AG20443 (cell line): ENCODE measurements at regions not wholly inside any gene's neighbourhood (a gene's known extent, or its start where the extent isn't known, plus 50 kb on each side); places are given as distances from the start of the nearest gene placed in this dataset.

Source experiments
- DNase-seq: peaks from one replicate; pipeline ENCODE4 v3.0.0; 2012; ENCODE audit warnings: low spot score, mixed read lengths

DNA sequence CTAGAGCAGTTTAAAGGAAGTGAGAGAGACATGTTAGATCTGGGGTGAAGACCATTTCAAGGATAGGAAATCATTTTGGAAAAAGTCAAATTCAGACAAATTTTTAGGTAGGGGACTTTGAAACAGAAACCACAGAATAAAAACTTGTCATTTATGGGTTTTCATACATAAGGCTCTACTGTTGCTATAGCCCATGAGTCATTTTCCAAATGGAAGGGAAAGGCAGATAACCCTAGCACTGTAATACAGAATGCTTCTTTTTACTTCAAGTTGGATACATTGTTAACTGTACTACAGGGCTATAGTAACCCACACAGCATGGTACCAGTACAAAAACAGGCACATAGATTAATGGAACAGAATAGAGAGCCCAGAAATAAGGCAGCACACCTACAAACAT, 455.4 kb downstream of the EBF1 start:
- no peak for DNase-seq

DNA sequence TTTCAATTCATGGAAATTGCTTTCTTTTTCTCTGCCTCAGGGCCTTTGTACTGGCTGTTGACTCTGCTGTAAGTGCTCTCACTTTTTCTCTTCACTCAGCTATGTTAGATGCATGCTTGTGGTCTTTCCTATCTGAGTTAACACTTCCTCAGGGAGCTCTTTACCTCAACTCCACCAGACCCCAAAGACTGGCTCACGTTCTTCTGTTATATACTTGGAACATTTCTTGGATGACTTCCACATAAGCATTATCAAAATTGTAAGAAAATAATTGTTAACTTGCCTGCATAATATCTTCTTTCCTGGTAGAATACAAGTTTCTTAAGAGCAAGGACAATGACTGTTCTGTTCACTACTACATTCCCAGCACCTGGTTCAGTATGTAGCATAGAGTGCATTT, 455.9 kb downstream of the EBF1 start:
- no peak for DNase-seq

DNA sequence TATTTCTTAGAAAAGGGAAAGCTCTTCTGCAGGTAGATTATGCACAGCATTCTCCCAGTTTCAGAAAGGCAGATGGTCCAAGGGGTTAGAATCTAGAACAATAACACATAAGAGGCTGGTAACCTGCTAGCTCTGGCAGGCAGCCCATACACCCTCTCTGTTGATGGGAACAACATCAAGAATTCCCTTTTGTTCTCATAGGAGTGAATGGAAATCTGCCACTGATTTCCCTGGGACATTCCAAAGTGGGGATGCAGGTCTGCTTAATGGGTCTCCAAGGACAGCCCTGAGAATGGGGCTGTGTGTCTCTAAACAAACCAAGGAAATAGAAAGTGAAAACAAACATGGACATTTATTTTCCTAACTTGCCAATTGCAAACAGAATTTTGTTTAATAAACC, 456.8 kb downstream of the EBF1 start:
- DNase-seq, result no peak

DNA sequence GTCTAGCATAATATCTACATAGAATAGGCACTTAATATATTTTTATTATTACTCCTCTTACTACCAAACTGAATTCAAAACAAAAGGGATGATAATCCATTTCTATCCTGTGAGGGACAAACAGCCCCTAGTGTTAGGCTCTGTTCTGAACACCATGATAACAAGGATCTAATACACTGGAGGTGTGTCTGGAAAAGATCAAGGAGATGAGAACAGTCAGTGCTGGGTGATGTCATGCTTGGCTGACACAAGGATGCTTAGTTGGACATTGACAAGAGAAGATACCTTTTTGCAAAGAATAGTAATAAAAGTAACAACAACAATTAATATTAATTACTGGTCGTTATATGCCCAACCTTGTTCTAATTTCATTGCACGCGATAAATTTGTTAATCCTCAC, 458.7 kb downstream of the EBF1 start:
- no peak for DNase-seq

DNA sequence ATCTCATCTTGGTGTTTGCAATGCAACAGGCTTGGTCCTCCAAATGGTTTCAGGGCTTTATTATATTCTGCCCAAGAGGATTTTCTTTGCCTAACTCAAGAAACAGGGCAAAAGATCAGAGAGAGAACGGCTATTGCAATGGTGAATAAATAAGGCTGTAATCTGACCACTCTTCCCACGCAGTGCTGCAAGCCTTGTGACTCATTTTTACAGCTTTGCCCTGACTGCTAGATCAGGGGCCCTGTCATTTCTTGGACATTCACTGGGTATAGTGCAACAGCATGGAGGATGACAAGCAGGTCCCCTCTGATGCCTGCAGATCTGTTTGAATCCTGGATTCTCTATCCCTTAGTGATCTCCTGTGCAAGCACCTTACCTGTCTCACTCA, 459.1 kb downstream of the EBF1 start:
- DNase-seq, result peak; percentile 50

DNA sequence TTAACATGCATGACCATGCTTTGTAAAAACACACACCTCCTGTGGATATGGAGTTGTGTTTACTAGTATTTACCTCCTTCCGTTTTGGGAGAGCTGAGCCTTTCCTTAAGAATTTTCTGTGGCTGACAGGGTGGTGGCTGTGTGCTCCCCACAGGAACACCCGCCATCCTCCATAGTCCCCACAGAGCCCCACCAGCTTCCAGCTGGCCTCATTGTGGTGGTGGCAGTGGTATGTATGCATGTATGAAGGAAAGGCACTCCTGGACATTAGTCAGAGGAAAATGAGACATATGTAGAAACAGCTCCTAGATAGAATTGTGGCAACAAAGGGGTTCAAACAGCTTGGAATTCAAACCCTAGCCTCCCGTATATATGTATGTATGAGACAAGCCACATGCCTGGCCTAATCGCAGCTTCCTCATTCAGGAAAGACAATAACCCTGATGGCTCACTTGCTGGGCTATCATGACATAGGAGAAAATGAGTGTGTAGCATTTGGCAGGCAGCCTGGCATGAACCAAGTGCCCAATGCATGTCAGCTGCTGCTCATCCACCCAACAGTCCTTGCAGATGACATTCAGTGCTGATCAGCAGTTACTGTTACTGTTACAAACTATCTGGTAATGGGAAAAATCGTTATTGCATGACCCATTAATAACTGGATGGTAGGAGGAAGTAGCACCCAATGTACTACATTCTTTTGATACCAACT, 459.7 kb downstream of the EBF1 start:
- DNase-seq, result peak; percentile 35

DNA sequence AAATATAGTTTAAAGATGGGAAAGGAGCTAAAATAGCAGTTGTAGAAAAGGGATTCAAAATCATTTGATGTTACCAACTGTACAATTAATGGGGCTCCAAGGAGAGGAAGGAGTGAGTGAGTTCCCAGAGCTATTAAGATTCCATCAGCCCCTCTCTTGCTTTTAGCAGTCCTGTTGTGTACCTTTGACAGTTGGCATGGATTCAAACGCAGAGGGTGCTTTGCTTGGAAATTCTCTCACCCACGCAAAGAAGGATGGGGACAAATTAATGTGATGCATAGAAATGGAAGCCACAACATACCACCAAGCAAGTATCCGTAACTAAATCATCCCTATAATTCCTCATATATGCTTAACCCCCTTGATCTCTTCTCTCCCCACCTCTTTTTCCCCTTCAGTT, 461.3 kb downstream of the EBF1 start:
- DNase-seq, result no peak

DNA sequence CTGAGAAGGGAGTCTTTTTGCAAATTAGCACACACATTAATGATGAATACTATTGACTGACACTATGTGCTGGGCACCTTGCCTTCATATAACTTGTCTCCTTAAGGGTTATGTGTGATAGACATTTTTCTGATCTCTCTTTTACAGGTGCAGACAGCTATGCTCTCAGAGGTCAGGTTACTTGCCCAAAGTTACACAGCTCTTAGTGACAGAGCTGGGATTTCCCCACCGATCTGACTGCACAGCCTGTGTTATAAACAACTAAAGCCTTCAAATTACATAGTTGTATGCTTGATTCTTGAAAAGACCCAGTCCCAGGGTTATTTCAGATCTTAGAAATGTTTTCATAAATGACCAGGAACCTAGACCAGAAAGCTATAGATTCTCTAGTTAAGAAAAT, 462.7 kb downstream of the EBF1 start:
- no peak for DNase-seq

DNA sequence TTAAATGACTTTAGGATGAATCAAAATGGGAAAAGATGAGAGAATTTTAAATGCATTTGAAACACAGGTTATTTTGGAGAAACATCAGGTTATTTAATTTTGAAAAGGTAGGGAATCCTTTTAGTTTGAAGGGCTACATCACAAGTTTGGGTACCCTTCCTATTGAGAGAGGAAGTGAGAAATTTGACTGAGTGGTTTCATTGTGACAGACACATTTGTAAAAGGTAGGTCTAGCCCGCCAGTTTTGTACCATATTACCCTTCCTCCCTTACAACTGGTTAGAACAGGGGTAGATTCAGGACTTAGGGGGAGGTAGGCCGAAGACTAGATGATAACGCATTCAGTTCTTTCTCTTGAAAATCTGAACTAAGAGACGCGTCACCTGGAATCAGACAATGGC, 464.2 kb downstream of the EBF1 start:
- no peak for DNase-seq

DNA sequence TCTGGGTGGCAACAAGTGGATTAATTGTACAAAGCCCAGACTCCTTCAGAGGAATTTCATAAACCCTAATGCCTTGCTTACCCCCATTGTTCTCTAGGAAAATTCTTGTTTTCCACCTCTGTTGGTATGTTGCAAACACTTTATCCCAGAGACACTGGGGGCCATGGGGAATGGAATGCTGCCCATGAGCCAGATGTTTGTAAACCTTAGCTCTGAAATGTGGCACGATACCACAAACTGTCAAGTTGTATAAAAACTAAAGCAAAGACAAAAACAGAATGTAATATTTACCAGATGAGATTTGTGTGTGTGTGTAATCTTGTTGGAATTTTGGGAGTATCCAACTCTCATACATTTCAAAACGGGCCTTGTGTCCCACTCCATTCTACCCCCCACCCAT, 465.0 kb downstream of the EBF1 start:
- DNase-seq, result peak; percentile 73

DNA sequence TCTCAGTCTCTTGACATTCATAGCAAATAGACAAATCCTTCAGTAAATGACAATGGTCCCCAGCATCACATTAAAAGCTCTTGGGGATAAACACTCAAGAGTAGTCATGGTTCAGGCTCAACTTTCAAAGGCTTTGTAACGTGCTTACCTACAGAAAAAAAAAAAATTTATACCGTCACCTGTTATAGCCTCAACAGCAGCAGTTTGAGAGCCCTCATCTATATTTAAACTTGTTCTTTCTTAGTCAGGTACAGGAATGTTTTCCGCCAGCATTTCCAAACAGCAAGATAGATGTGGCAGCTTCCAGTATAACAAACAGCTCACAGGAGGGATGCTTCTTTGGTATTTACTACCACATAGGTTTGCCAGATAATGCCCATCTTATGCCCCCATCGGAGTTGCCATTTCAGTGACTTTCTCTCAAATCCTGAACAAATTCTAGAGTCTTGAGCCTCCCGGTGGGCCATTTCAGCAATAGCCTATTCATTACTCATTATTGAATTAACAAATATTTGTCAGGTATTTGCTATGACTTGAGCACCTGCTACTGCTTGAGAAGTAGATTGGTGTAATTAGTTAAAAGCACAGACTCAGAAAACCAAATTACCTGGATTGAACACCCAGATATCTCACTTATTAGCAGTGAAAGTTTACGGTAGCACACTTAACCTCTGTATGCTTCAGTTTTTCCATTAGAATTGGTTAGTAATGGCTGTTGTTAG, 470.0 kb downstream of the EBF1 start:
- no peak for DNase-seq

DNA sequence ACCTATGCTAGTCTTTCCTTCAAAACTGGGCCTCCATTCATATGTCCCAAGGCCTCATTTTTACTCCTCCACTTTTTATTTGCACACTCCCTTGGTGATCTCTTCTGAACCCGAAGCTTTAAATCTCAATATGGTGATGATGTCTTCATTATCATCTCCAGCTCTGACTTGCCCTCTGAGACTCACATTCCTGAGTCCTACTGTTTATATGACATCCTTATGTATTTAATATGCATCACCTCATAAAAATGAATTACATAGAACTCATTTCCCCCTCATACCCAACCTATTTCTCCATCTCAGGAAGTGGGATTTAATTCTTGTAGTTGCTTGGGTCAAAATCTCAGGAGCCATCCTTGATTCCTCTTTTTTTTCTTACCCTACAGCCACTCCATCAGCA, 473.0 kb downstream of the EBF1 start:
- DNase-seq, result no peak

DNA sequence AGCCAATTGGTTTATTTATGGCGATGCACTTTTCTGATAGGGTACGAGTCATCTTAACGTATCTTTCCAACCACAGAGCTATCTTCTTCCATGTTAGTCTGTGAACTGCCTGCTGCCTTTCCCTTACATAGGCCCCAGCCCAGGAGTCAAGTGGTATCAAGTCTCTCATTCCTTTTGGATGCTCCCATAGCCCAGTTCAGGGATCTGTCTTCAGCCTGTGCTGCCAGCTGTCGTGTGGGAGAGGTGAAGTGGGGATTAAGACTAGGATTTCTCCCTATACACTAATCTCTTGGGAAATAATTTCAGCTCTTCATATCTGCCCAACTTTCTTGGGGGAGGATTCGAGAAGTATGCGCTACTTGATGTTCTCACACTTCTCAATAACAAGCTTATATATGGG, 475.7 kb downstream of the EBF1 start:
- no peak for DNase-seq

DNA sequence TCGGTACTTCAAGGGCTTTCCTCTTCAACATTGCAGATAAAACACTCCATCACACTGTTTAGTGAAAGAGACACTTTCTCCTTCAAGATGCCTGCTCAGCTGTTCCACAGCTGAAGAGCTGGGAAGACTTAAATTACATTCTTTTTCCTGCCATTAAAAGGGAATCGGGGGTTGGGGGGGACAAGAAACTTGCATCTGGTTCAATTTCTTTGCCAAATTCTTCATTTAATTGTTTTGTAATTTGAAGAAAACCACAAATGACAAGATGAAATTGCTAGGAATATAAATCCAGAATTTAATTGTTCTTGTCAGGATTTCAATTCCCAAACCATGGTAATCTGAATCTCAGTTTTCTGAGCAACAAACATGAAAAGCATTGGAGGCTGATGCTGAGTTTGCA, 478.3 kb downstream of the EBF1 start:
- no peak for DNase-seq

DNA sequence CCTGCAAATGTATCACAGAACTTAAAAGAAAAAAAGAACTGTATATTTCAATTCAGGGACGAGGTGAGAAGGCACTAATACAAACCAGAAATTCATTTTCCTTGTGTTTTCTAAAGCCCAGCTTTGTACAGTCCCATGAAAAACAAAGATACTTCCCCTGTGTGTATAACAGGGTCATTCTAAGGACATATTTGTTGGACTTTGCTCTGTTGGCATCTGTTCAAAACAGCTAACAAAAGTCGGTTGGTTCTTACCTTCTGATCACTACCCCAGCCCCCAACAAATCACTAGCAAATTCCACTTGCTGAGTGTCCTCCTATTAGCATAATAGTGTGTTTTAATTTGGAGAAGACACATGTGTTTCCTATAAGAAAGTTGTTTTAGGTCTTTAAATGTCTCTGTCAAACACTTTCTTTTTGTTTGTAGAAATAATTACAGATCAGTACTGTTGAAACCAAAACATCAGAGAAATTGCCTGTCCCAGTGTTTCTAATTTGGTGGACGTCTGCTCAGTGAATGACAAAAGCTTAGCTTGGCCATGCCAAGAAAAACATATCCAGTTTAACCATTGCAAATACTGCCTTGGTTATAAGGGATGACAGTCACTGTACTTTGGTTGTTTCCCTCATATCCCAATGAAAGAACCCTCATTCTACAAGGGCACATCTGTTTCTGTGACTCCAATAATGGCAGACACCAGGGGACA, 480.5 kb downstream of the EBF1 start:
- DNase-seq, result no peak

DNA sequence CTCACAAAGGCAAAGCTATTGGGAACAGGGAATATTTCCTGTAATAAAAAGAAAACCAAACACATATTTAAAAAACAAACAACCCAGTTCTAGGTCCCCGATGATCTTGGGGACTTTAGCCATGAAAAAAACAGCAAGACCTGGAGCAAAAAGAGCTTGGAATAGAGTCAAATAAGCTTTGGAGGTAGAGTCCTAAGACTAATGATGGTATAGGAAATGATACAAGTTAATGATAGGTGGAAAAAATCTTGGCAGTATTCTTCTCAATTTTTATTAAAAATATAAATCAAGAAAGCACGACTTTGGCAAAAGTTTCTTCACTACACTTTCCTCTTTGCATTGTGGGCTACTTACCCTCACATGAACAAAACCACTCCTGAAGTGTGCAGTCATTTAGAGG, 481.5 kb downstream of the EBF1 start:
- no peak for DNase-seq

DNA sequence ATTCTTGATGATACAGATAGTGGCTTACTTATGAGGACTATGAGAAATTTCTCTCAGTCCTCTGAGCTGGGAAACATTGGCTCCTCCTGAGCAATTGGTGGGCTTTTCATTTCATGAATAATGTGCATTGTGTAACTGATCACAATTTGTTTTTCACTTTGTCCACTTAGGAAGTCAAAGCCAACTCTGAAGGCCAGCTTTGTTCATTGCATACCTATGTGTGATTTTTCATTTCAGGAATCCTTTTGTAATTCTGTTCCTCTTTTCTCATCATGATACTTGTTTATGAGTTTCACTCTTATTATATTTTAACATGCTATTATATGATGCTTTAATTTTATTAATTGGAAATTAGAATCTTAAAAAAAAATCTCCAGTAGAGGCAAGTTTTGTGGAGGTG, 483.0 kb downstream of the EBF1 start:
- peak; percentile 12 for DNase-seq

DNA sequence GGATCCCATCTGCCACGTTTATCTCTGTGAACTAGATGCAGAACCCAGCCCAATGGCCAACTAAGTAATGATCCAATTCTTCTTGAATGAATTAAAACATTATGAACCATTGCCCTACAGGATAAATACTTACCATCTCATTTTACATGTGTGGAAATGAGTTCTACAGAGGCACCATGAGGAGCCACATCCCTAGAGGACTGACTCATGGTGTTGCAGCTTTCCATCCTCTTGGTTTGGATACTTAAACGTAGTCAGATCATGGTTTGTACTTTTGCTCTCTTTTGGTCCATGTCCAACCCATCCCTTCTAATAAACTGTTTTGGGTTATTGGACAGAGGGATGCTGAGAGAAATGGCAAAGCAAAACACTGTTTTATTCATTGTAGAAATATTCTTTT, 484.8 kb downstream of the EBF1 start:
- no peak for DNase-seq

DNA sequence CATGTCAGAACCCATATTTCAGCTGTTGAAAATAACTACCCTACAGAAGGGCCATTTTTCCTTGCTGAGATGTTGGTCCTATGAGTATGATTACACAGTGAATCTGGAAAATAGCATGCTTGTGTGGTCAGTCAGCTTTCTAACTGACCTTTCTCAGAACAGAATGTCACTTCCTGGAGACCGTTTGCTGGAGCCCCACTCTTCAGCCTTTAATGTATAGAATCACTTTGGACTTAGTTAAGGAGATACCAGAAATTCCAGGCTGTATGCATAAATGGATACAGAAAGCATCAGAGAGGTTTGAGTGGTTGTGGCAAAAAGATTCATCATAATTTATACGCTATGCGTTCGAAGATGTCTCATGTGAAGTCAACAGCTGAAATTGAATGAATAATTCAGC, 488.1 kb downstream of the EBF1 start:
- no peak for DNase-seq

DNA sequence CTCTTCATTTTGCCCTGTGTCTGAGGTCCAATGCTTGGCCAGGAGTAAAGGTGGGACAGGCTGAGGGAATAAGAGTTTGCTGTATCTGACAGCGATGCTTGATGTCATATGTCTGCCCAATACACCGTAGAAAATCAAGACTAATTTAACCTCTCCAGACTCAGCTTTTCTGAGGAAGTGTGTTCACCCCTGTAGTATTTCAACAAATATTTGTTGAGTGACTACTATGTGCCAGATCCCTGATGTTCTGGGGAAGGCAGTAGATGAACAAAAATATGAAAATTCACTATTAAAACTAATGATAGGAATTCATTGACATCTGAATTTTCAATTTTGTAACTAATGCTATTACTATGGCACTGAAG, 489.7 kb downstream of the EBF1 start:
- no peak for DNase-seq

DNA sequence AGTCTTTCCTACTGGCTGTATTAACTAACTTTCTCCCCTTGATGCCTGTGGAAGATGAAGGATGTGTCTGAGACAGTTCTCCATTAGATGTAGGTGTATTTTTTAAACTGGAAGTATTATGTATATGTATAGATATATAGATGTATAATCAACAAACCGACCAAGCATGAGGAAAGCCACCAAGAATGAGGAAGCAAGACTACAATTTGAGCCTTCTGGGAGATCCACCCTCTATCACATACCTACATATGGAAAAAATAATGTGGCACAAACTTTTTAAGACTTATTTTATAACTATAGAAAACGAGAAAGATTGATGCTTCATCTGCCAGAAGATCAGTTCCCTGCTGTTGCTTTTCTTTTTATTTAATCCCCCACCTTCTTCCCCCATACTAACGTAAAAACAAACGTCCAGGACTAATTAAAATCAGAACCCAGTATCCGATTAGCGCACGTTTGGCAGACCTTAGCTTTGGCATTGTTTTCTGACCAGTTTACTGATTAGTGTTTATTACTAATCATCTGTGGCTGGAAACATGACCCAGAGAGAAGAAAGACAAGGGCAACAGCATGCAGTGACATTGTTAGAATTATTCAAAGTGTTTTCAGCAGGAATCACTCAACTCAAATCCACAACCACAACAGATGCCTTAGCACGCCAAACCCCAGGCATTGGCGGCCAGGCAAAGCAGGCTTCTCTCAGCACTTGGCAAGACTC, 490.2 kb downstream of the EBF1 start:
- peak; percentile 81 for DNase-seq

DNA sequence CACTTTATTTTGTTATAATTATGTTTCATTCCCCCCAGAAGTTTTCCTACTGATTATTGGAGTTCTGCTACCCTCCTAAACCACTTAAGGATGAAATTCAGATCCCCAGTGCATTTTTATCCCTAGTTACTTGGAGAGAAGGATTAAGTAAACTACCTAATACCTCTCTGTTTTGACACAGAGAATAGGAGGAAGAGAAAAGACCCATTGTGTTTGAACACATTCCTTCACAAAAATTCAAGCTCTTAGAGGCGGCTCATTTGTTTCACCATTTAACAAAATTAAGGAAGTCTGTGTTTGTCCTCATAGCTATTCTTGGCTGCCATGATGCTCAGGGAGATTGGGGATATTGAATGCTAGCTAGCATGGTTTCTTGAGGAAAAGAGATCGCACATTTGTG, 492.6 kb downstream of the EBF1 start:
- DNase-seq, result no peak

DNA sequence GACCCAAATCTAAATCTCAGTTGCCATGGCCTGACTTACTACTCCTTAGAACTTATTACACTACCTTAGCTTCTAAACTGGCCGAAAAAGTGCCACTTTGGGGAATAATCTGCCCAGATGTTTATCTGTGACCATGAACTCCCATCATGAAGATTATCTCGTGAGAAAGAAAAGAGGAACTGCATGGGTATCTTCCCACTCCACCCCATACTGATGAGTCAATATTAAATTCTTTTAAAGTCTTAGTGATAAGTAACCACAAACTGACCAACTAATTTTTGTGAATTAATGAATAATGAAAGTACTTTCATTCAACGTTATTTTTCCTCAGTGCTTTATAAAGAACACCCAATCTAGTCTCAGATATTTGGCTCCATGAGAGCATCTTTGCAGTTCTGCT, 493.5 kb downstream of the EBF1 start:
- no peak for DNase-seq
